Upper lobe of left lung (tissue), 4 donors: ENCODE measurements at regions not wholly inside any gene's neighbourhood (a gene's known extent, or its start where the extent isn't known, plus 50 kb on each side); places are given as distances from the start of the nearest gene placed in this dataset.

Experiments used
- POLR2A ChIP-seq, 4 donors: fragments of 450-650 bp; IDR thresholded peaks; one replicate each; pipeline ENCODE4 v1.5.1; 2016 to 2017; ENCODE audit warnings: antibody characterized with exemption in 4 of 4, mild to moderate bottlenecking in 2 of 4
- POLR2AphosphoS5 ChIP-seq, 2 donors: sonication (generic); formaldehyde crosslinking; IDR thresholded peaks; one replicate each; pipeline ENCODE4 v1.5.1; 2017; ENCODE audit warnings: antibody characterized with exemption in 2 of 2
- TF ChIP-seq, protein P1 (sequence below), 6 experiments: fragments of 450-650 bp in 4 of 6; fragments of 200-600 bp in 2 of 6; sonication (generic) in 2 of 6; IDR thresholded peaks; one replicate each; pipeline ENCODE4 v1.5.1; 2016 to 2019; ENCODE audit warnings: antibody characterized with exemption in 6 of 6

DNA sequence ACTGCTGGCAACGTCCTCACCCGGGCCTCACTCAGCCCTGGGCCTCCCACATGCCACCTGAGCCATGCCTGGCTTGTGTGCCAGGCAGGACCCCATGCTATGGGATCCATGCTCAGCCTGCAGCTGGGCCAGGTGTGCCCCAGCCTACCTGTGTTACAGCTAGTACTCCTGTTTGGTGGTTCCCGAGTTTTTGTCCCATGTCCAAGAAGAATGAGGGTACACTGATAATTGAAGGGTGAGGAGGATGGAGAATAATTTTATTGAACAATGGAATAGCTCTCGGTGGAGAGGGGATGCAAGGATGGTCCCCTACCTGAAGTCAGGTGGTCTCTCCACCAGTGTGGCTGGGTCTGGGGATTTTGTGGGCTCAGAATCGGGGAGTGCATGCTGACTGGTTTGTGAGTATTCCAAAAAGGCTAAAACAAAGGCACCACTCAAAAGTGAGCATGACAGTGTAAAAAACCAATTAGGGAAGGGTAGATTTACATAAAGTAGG is 137.9 kb downstream of the TNFSF18 start:
- no peak for TF ChIP-seq POLR2AphosphoS5 (IDR thresholded peaks at IDR 0.05)
- TF ChIP-seq, protein P1, sequence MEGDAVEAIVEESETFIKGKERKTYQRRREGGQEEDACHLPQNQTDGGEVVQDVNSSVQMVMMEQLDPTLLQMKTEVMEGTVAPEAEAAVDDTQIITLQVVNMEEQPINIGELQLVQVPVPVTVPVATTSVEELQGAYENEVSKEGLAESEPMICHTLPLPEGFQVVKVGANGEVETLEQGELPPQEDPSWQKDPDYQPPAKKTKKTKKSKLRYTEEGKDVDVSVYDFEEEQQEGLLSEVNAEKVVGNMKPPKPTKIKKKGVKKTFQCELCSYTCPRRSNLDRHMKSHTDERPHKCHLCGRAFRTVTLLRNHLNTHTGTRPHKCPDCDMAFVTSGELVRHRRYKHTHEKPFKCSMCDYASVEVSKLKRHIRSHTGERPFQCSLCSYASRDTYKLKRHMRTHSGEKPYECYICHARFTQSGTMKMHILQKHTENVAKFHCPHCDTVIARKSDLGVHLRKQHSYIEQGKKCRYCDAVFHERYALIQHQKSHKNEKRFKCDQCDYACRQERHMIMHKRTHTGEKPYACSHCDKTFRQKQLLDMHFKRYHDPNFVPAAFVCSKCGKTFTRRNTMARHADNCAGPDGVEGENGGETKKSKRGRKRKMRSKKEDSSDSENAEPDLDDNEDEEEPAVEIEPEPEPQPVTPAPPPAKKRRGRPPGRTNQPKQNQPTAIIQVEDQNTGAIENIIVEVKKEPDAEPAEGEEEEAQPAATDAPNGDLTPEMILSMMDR (IDR thresholded peaks at IDR 0.05): no peak
- TF ChIP-seq POLR2A (IDR thresholded peaks at IDR 0.05): no peak
